ENCODE measurements at regions not wholly inside any gene's neighbourhood (a gene's known extent, or its start where the extent isn't known, plus 50 kb on each side); places are given as distances from the start of the nearest gene placed in this dataset.
"Not testable (repeated sequence)": the region's sequence is repeated elsewhere in the genome, so short reads cannot be mapped to it uniquely, and the experiment has no call there.

DNA sequence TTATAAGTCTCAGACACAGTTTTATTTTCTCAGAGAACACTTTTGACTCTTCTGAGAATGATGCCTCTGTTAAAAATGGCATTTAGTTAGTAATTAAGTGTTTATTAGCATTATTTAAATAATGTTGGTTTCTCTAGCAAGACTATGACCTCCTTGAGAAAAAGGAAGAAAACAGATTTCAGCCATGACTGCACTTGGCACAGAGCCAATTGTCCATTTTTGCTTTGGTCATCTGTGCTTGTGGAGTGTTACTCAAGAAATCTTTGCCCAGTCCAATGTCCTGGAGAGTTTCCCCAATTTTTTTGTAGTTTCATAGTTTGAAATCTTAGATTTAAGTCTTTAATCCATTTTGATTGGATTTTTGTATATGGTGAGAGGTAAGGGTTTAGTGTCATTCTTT, 1229.4 kb upstream of the FAM98A start:
- DNase-seq (ENCODE audit: low read depth in 2 of 2), result no peak

DNA sequence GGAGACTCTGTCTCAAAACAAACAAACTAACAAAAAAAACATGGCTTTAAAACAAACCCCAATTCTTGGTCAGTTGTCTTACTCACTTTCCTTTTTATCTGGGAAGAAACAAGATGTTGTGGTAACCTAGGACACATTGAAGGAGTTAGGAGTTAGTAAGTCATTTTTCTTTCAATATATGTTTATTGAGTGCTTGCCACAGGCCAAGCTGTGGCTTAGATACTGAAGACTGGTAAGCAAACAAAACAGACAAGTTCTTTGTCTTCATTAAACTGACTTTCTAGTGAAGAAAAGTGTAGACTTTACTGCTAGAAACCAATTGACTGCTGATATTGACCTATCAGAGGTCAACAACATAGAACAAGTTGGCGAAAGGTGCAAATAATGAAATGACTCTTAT, 1228.3 kb upstream of the FAM98A start:
- no peak for DNase-seq (ENCODE audit: low read depth in 2 of 2)

DNA sequence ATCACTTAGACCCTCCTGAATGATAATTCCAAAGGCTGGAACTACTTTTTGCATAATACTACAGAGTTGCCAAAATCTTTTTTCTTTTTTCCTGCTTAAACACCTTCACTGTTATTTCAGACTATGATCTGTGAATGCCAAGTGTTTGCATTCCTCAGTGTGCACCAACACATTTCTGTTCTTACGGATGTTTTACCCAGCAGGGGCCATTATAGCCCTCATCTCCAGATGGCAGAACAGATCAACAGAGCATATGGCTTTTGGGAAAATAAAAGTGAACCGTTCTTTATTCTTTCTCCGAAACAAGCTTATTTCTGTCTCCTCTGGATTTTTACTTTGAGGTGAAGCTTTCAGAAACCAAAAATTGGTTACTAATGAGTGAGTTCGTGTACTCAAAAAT, 1226.6 kb upstream of the FAM98A start:
- DNase-seq (ENCODE audit: low read depth in 2 of 2), result no peak

GRCh38 chr2:34822616-34823015, 1223.5 kb upstream of the FAM98A start:
- DNase-seq (ENCODE audit: low read depth in 2 of 2), result no peak

DNA sequence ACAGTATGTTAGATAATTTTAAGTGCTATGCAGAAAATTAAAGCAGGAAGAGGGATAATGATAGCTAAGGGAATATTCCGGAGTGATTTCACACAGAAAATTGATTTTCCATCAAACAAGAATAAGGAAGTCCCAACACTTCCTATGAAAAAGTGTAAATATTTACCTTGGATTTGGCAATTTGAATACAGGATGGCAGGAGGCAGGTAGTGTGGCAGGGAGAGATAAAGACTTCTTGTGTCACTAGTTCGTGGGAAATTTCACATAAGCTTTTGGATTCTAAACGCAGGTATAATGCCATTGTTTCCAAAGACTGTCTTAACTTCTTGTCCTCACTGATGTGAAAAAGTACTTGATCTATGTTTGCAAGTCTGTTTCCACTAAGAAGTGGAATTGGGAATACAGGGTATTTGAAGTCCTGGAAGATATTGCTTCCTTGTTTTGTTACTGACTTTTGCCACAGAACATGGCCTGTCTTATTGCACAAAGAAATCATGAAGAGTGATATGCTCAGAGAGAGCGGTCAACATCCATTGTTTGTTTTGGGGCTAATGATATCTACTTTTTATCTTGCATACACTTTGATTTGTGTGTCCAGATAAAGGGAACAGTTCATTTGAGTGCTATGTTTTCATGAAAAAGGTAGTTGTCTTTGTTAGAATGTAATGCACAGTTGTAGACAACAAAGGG, 1216.1 kb upstream of the FAM98A start:
- no peak for DNase-seq (ENCODE audit: low read depth in 2 of 2)

DNA sequence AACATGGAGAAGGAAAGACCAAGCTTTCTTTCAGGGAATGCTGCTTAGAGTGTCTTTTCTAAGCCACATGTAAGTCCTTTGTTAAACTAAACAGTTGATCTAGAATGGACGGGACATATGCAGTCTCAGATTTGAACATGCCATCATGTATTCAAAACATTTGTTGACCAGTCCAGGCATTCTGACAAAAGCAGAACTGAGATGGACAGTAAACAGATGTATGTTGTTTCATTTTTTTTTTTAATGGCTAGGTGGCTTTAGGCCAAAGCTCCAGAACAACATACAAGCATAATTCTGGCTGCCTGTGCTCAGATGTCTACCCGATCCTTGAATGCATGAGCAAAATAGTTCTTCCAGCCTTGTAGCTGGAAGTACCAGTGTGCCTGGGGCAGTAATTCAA, 1211.4 kb upstream of the FAM98A start:
- no peak for DNase-seq (ENCODE audit: low read depth in 2 of 2)

DNA sequence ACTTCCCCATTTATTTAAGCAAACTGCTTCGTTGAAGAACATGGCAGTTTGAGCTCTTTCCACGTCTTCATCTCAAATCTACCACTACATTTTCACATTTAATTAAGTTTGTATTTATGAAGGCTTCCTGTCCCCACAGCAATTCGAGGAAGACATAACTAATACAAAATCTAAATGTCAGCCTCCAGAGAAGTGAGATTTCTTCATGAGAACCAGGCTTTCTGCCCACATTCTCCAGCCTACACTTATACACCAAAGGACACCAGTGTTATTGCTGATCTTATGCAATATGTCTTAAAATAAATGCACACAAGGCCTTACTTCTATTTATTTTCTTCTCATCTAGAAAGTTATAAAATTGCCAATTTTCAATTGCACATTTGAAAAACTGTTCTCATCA, 1209.3 kb upstream of the FAM98A start:
- no peak for DNase-seq (ENCODE audit: low read depth in 2 of 2)

GRCh38 chr2:34806891-34807290, 1207.8 kb upstream of the FAM98A start:
- DNase-seq (ENCODE audit: low read depth in 2 of 2), result no peak

GRCh38 chr2:34806396-34806795, 1207.3 kb upstream of the FAM98A start:
- no peak for DNase-seq (ENCODE audit: low read depth in 2 of 2)

GRCh38 chr2:34799556-34799955, 1200.5 kb upstream of the FAM98A start:
- DNase-seq (ENCODE audit: low read depth in 2 of 2), result no peak

GRCh38 chr2:34795586-34795985, 1196.5 kb upstream of the FAM98A start:
- DNase-seq (ENCODE audit: low read depth in 2 of 2), result not testable (repeated sequence)

DNA sequence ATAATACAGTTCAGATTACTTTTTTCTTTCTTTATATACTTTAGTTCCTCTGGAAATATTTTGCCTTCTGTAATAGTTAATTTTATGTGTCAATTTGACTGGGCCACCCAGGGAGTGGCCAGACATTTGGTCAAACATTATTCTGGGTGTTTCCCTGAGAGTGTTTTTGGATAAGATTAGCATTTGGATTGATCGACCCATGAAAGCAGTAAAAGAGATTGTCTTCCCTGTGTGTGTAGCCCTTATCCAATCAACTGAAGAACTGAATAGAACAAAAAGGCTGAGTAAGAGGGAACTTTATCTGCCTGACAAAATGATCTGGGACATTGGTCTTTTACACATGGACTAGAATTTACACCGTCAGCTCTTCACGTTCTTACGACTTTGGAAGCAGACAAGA, 1190.1 kb upstream of the FAM98A start:
- DNase-seq (ENCODE audit: low read depth in 2 of 2), result no peak

DNA sequence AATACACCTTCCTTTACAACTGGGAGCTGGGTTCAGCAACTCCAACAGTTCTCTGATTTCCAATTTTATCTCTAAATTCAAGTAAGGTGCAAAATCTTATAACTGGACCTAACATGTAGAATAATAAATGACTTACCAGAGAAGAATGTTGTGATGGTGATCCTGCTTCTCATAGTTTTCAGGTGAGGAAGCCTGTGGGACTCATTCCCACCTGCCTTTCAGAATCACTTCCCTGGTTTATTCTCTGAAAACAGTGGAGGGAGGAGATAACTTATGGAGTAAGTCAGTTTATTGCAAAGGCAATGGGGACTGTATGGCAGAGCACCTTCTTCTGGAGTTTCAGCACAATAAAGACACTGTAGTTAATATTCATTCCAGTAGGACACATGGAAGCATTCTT, 1188.2 kb upstream of the FAM98A start:
- DNase-seq (ENCODE audit: low read depth in 2 of 2), result no peak

DNA sequence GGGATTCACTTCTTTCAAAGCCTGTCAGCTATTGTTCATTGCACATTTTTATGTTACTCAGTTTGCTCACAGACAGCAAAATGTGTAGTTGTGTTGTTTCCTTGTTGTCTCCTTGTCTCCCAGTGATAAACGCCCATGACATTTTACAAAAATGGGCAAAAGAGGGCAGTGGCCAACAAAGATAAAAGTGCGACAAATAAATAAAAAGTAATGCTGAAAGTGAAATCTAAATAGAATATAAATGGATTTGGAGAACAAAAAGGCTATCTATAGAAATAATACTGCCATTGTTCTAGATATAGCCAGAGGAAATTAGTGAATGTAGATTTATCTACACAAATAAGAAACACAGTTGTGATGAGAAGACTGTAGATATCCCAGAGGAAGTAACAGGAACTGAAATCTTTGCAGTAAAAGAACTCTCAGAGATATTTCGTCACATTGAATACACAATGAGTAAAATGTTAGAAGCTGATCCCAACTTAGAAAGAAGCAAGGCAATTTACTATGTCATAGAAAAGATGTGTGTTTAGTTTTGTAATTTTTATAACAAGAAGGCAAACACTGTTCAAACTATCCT, 1186.2 kb upstream of the FAM98A start:
- DNase-seq (ENCODE audit: low read depth in 2 of 2), result no peak

DNA sequence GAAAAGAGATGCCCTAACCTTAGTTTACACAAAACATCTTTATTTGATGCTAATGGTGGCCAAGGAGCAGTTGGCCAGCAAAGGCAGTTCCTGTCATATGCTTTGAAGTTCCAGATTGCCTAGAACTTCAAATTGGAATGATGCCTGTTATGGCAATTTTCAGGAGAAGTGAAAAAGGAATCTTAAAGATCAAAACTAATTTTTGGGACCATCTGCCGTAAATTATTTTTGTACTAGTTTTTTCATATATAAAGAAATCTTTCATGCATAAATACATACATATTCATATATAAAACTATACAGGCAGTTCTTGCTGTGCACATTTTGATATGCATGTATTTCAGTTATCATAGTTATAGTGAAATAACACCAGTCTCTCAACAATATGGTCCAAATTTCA, 1185.6 kb upstream of the FAM98A start:
- DNase-seq (ENCODE audit: low read depth in 2 of 2), result no peak

DNA sequence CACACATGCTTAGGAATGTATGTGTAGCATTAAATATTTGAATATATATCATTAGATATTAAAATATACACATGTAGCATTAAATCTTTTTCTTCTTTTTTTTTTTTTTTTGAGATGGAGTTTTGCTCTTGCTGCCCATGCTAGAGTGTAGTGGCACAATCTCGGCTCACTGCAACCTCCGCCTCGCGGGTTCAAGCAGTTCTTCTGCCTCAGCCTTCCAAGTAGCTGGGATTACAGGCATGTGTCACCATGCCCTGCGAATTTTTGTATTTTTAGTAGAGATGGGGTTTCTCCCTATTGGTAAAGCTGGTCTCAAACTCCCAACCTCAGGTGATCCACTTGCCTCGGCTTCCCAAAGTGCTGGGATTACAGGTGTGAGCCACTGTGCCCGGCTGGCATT, 1151.6 kb upstream of the FAM98A start:
- DNase-seq (ENCODE audit: low read depth in 2 of 2), result not testable (repeated sequence)

GRCh38 chr2:34747643-34748042, 1148.5 kb upstream of the FAM98A start:
- no peak for DNase-seq (ENCODE audit: low read depth in 2 of 2)

- no peak for DNase-seq (ENCODE audit: low read depth in 2 of 2)
These were observed 1139.6 kb upstream of the FAM98A start for GRCh38 chr2:34738691-34739090.

- no peak for DNase-seq (ENCODE audit: low read depth in 2 of 2)
These were observed 1138.0 kb upstream of the FAM98A start for GRCh38 chr2:34737146-34737545.

DNA sequence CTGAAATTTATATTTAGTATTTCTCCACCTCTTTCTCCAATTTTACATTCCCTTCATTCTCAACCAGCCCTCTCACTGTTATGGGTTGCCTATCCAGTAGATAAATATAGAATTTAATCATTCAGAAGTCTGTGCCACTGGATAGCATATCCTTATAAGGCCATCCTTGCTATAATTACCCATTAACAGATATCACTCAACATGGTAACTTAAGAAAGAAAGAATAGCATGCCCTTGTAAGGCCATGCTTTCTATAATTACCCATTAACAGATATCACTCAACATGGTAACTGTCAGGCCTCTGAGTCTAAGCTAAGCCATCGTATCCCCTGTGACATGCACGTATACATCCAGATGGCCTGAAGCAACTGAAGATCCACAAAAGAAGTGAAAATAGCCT, 1137.4 kb upstream of the FAM98A start:
- DNase-seq (ENCODE audit: low read depth in 2 of 2), result no peak

- no peak for DNase-seq (ENCODE audit: low read depth in 2 of 2)
These were observed 1135.6 kb upstream of the FAM98A start for GRCh38 chr2:34734662-34735061.

GRCh38 chr2:34734042-34734441, 1134.9 kb upstream of the FAM98A start:
- DNase-seq (ENCODE audit: low read depth in 2 of 2), result no peak

DNA sequence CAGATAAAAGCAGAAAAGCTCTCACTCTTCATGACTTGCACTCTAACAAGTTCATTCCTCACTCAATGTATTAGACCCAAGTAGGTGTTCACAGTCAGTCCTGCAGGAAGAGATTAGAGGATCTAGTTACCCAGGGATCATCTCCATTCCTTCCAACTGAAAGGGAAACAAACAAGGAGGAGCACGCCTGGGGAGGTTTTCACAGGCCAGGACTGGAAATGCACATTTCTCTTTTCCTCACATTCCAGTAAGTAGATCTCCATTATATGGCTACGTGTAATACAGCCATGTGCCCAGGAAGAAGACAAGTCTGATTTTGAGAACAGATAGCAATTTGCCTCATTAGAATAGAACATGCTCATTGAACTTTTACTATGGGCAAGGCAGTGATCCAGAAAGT, 1132.2 kb upstream of the FAM98A start:
- DNase-seq (ENCODE audit: low read depth in 2 of 2), result no peak

GRCh38 chr2:34729845-34730244, 1130.7 kb upstream of the FAM98A start:
- no peak for DNase-seq (ENCODE audit: low read depth in 2 of 2)

All from stimulated activated CD4-positive, alpha-beta T cell treated with anti-CD3 and anti-CD28 coated beads, Interleukin-15, amount 100 ng/mL, for 48 hours (primary cell).